Thoracic aorta (tissue), 2 donors: ENCODE measurements at regions not wholly inside any gene's neighbourhood (a gene's known extent, or its start where the extent isn't known, plus 50 kb on each side); places are given as distances from the start of the nearest gene placed in this dataset.

ENCODE experiments used
- ATAC-seq: fragments of 150-250 bp; one replicate; pipeline ENCODE4 v1.8.0; 2017; ENCODE audit warnings: low read depth; ENCODE audit not compliant: insufficient number of reproducible peaks, low FRiP score
- DNase-seq: peaks from one replicate; pipeline ENCODE4 v3.0.0-alpha.2; 2020; ENCODE audit warnings: low spot score
- H3K27ac ChIP-seq, 2 donors: fragments of 200-600 bp; sonication (generic); 1 replicate in 1 of 2; 2 replicates in 1 of 2; pipeline ENCODE4 v1.5.1; 2016; ENCODE audit warnings: mild to moderate bottlenecking in 2 of 2, moderate library complexity in 2 of 2
- H3K27me3 ChIP-seq: fragments of 200-600 bp; sonication (generic); replicated peaks from 2 replicates; pipeline ENCODE4 v1.6.0; 2016; ENCODE audit warnings: mild to moderate bottlenecking; ENCODE audit not compliant: insufficient read depth
- H3K36me3 ChIP-seq: fragments of 200-600 bp; sonication (generic); one replicate; pipeline ENCODE4 v1.5.1; 2016
- H3K4me1 ChIP-seq, 2 donors: fragments of 200-600 bp; sonication (generic); 1 replicate in 1 of 2; 2 replicates in 1 of 2; pipeline versions ENCODE4 v1.5.1 to v1.6.0; 2016; ENCODE audit warnings: low read depth in 2 of 2, mild to moderate bottlenecking in 1 of 2; ENCODE audit not compliant: control insufficient read depth in 1 of 2
- H3K4me3 ChIP-seq: fragments of 200-600 bp; sonication (generic); 2 replicates; pipeline ENCODE4 v1.5.1; 2016; ENCODE audit warnings: mild to moderate bottlenecking
- H3K9me3 ChIP-seq: fragments of 200-600 bp; sonication (generic); 2 replicates; pipeline ENCODE4 v1.5.1; 2016
- CTCF ChIP-seq: fragments of 200-600 bp; sonication (generic); IDR thresholded peaks from one replicate; pipeline ENCODE4 v1.5.1; 2019; ENCODE audit warnings: antibody characterized with exemption

- ATAC-seq: no peak
- TF ChIP-seq CTCF: no peak
Observed at GRCh38 chr5:39579750-39580149, 155.0 kb upstream of the DAB2 start.

DNA sequence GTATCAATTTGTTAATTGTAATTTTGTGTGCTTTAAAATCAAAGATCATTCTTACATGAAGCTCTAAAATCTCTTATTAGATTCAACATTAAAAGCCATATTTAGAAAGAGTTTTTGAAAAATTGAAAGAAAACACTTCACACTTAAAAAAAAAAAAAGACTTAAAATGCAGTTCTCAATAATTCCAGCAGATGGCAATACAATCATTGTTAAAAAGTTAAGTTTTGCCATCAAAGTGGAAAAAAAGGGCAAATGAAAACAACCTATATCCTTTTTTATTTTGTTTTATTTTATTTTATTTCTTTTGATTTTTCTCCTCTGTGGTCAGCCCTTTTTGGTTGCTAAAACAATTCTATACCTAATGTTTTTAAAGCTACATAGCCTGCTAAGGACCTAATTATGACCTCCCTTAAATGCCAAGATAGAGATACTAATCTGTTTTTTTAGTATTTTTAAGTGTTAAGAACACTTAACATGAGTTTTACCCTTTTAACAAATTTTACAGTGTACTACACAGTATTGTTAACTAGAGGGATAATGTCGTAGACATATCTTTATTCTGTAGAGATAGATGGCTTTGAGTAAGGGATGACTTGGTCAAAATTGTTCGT is 154.2 kb upstream of the DAB2 start:
- no peaks in the 10 kb centered on the region for H3K4me1 ChIP-seq
- no peaks in the 10 kb centered on the region for H3K36me3 ChIP-seq
- no peaks in the 10 kb centered on the region for H3K27me3 ChIP-seq
- no peak overlapping the region for H3K27ac ChIP-seq
- ATAC-seq (no peak), DNase-seq (no peak)
- no peaks in the 10 kb centered on the region for H3K9me3 ChIP-seq
- TF ChIP-seq CTCF: peak; percentile 72
- no peak overlapping the region for H3K4me3 ChIP-seq

More at GRCh38 chr5:39579750-39580149, 155.0 kb upstream of the DAB2 start:
- Histone ChIP-seq H3K9me3 (no peaks in the 10 kb centered on the region), H3K4me3 (no peak overlapping the region), H3K36me3 (no peaks in the 10 kb centered on the region), H3K27ac (no peak overlapping the region), H3K4me1 (no peaks in the 10 kb centered on the region), H3K27me3 (no peaks in the 10 kb centered on the region)
- DNase-seq: no peak

GRCh38 chr5:39577529-39577928 is 152.7 kb upstream of the DAB2 start:
- no peaks in the 10 kb centered on the region for H3K9me3 ChIP-seq
- no peaks in the 10 kb centered on the region for H3K36me3 ChIP-seq
- DNase-seq: no peak
- H3K27me3 ChIP-seq: no peaks in the 10 kb centered on the region
- no peak for TF ChIP-seq CTCF
- no peak overlapping the region for H3K4me3 ChIP-seq
- no peaks in the 10 kb centered on the region for H3K4me1 ChIP-seq
- no peak for ATAC-seq
- H3K27ac ChIP-seq: no peak overlapping the region

DNA sequence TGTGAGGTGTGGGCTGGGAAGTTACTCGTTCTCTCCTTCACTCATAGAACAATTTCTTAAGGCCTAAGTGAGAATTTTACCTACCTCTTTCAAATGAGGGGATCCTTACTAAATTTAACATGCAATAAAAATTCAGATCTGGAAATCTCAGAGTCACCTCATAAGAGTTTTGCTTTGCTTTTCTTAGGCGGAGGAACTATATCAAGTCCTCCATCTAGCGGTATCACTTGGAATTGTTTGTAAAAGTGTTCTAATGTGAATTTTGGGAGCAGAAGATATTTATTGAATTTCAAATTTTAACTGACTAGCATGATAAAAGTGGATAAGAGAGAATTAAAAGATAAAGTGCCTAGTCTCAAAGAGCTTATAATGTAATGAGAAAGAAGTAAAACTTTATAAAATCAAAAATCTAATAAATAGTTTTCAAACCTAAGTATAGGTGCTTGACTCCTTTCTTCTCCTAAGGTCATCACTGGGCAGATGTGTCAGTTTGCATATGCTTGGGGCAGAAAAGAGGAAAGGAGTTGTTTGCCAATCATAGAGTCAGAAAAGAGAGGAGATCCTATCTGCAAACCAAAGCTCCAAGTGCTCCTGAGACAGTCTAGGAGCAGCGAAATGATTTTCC is 145.7 kb upstream of the DAB2 start:
- ATAC-seq (no peak), DNase-seq (no peak)
- H3K27me3 ChIP-seq: no peaks in the 10 kb centered on the region
- H3K4me1 ChIP-seq: no peaks in the 10 kb centered on the region
- TF ChIP-seq CTCF: peak; percentile 76
- no peak overlapping the region for H3K27ac ChIP-seq
- H3K4me3 ChIP-seq: no peak overlapping the region
- no peaks in the 10 kb centered on the region for H3K9me3 ChIP-seq
- no peaks in the 10 kb centered on the region for H3K36me3 ChIP-seq

- Histone ChIP-seq H3K4me3 (no peak overlapping the region), H3K4me1 (no peaks in the 10 kb centered on the region), H3K36me3 (no peaks in the 10 kb centered on the region), H3K27ac (no peak overlapping the region), H3K27me3 (no peaks in the 10 kb centered on the region), H3K9me3 (no peaks in the 10 kb centered on the region)
- ATAC-seq (no peak), DNase-seq (no peak)
- TF ChIP-seq CTCF: no peak
Observed at GRCh38 chr5:39569857-39570256, 145.1 kb upstream of the DAB2 start.
